Non-pigmented ciliary epithelial cell (primary cell): ENCODE measurements at regions not wholly inside any gene's neighbourhood (a gene's known extent, or its start where the extent isn't known, plus 50 kb on each side); places are given as distances from the start of the nearest gene placed in this dataset.
"Not testable (repeated sequence)": the region's sequence is repeated elsewhere in the genome, so short reads cannot be mapped to it uniquely, and the experiment has no call there.

Experiments
- DNase-seq: peaks from one replicate; pipeline ENCODE4 v3.0.0-alpha.2; 2010; ENCODE audit warnings: low read depth

GRCh38 chr20:63145156-63145555 lies 70.8 kb downstream of the YTHDF1 start:
- no peak for DNase-seq

GRCh38 chr20:63142933-63143332 lies 73.0 kb downstream of the YTHDF1 start:
- DNase-seq, result no peak

GRCh38 chr20:63141531-63141930 lies 74.4 kb downstream of the YTHDF1 start:
- DNase-seq, result no peak

- DNase-seq, result no peak
Observed at GRCh38 chr20:63140514-63141433, 75.2 kb downstream of the YTHDF1 start.

GRCh38 chr20:63139837-63140236 lies 76.1 kb downstream of the YTHDF1 start:
- DNase-seq, result no peak

GRCh38 chr20:63139356-63139755 lies 76.6 kb downstream of the YTHDF1 start:
- DNase-seq, result no peak

- no peak for DNase-seq
Observed at GRCh38 chr20:63138855-63139341, 77.0 kb downstream of the YTHDF1 start.

- DNase-seq, result no peak
Observed at GRCh38 chr20:63137851-63138415, 78.0 kb downstream of the YTHDF1 start.

- DNase-seq, result no peak
Observed at GRCh38 chr20:63136296-63136695, 79.6 kb downstream of the YTHDF1 start.

- DNase-seq, result no peak
Observed at GRCh38 chr20:63135411-63135810, 80.5 kb downstream of the YTHDF1 start.

GRCh38 chr20:63134711-63135361 lies 81.1 kb downstream of the YTHDF1 start:
- not testable (repeated sequence) for DNase-seq

GRCh38 chr20:63134201-63134612 lies 81.7 kb downstream of the YTHDF1 start:
- no peak for DNase-seq

- DNase-seq, result no peak
Observed at GRCh38 chr20:63133481-63134091, 82.3 kb downstream of the YTHDF1 start.

- no peak for DNase-seq
Observed at GRCh38 chr20:63132715-63133471, 83.0 kb downstream of the YTHDF1 start.

GRCh38 chr20:63132131-63132714 lies 83.7 kb downstream of the YTHDF1 start:
- no peak for DNase-seq

GRCh38 chr20:63130658-63131577 lies 85.0 kb downstream of the YTHDF1 start:
- DNase-seq, result no peak

GRCh38 chr20:63129991-63130657 lies 85.8 kb downstream of the YTHDF1 start:
- no peak for DNase-seq

- DNase-seq, result no peak
Observed at GRCh38 chr20:63129376-63129965, 86.5 kb downstream of the YTHDF1 start.

GRCh38 chr20:63128956-63129355 lies 87.0 kb downstream of the YTHDF1 start:
- DNase-seq, result no peak
